ENCODE measurements at regions not wholly inside any gene's neighbourhood (a gene's known extent, or its start where the extent isn't known, plus 50 kb on each side); places are given as distances from the start of the nearest gene placed in this dataset.

DNA sequence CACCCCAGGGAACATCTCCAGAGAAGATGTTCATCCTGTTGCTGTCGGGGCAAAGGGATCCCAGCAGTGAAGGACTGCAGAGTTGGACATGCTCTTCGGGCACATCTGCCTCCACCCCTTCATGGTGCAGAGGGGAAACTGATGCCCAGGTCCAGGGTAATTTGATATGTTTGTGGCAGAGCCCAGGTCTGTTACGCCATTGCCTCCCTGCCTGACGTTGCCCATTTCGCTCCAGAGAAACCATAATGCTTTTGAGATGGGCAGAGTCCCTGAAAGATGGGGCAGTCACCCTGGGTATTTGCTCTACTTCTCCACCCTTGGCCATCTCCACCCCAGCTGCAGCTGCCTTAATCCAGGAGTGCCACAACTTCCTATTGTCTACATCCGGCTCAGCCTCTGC, 290.4 kb upstream of the POU3F1 start:
- TF ChIP-seq, protein P1, sequence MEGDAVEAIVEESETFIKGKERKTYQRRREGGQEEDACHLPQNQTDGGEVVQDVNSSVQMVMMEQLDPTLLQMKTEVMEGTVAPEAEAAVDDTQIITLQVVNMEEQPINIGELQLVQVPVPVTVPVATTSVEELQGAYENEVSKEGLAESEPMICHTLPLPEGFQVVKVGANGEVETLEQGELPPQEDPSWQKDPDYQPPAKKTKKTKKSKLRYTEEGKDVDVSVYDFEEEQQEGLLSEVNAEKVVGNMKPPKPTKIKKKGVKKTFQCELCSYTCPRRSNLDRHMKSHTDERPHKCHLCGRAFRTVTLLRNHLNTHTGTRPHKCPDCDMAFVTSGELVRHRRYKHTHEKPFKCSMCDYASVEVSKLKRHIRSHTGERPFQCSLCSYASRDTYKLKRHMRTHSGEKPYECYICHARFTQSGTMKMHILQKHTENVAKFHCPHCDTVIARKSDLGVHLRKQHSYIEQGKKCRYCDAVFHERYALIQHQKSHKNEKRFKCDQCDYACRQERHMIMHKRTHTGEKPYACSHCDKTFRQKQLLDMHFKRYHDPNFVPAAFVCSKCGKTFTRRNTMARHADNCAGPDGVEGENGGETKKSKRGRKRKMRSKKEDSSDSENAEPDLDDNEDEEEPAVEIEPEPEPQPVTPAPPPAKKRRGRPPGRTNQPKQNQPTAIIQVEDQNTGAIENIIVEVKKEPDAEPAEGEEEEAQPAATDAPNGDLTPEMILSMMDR (IDR thresholded peaks at IDR 0.05; ENCODE audit: low read depth, low read length, poor library complexity, severe bottlenecking): no peak
- no peak for TF ChIP-seq EZH2phosphoT487 (IDR thresholded peaks at IDR 0.05; ENCODE audit: borderline replicate concordance, low read length)

All from DOHH2 (cell line).